ENCODE measurements at regions not wholly inside any gene's neighbourhood (a gene's known extent, or its start where the extent isn't known, plus 50 kb on each side); places are given as distances from the start of the nearest gene placed in this dataset.

DNA sequence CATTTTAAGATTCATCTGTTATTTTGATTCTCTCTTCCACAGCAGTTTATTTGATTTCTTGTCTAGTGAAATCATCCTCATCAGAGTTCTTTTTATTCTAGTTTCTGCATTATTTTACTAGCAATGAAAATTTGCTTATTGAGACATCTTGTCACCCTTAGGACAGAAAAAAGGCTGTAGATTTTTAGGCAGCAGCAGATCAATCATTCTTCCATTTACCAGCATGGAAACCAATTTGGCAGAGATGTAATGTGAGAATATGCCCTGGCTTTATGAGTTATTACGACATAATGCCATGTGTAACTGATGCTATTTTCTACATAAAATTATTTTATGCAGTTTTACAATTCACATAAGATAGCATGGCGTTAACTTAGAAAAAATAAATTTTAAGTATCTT lies 688.6 kb upstream of the SLC10A2 start:
- no peak overlapping the region for H2BK15ac ChIP-seq (ENCODE audit: low read length)
- H3K4me3 ChIP-seq (ENCODE audit: extremely low read depth in 1 of 4, insufficient read depth in 2 of 4, low read depth in 3 of 4, low read length in 4 of 4) = no peak overlapping the region
- no peaks in the 10 kb centered on the region for H4K20me1 ChIP-seq (replicated peaks in 1 of 2; ENCODE audit: control insufficient read depth in 1 of 2, insufficient read depth in 2 of 2, low read length in 2 of 2)
- H4K91ac ChIP-seq (replicated peaks; ENCODE audit: insufficient read length, low read length) = no peak overlapping the region
- ChIA-PET CTCF (ENCODE audit: partially characterized antibody) (interaction anchor here (1.9 kb wide), 1 partner anchor 18 kb away, joined by 11 read pairs; no protein-coding TSS in a partner anchor), POLR2A (ENCODE audit: partially characterized antibody) (no interaction called here)
- no peak for TF ChIP-seq EGR1 (IDR thresholded peaks at IDR 0.05; ENCODE audit: borderline replicate concordance, low read depth, low read length)
- no peak for TF ChIP-seq ASH2L (IDR thresholded peaks at IDR 0.05; ENCODE audit: low read length)
- no peak for TF ChIP-seq EP300 (IDR thresholded peaks at IDR 0.05; ENCODE audit: borderline replicate concordance in 1 of 2, low read depth in 2 of 2, low read length in 2 of 2)
- no peak for TF ChIP-seq RNF2 (IDR thresholded peaks at IDR 0.05; ENCODE audit: borderline replicate concordance, low read depth, low read length, missing control alignments, poor library complexity, severe bottlenecking)
- no peak for TF ChIP-seq SAP30 (IDR thresholded peaks at IDR 0.05; ENCODE audit: insufficient read depth, insufficient replicate concordance, low read length)
- 88% methylated on average over 2 of the region's 2 CpGs; no CpG with 5 or more reads in 1 of the 2 experiments for WGBS, 2 experiments (ENCODE audit: extremely low coverage in 1 of 2, insufficient coverage in 1 of 2, insufficient read length in 1 of 2, insufficient replicate concordance in 2 of 2, low coverage in 1 of 2, low lambda C conversion rate in 2 of 2, missing lambda C conversion rate in 1 of 2)
- no peak overlapping the region for H3K4me2 ChIP-seq (ENCODE audit: insufficient read depth in 1 of 2, low read depth in 2 of 2, low read length in 2 of 2)
- no peak overlapping the region for H2BK20ac ChIP-seq (ENCODE audit: low read length)
- H2BK120ac ChIP-seq (replicated peaks; ENCODE audit: low read depth, low read length) = no peak overlapping the region
- no peaks in the 10 kb centered on the region for H3K79me2 ChIP-seq (ENCODE audit: control insufficient read depth in 1 of 2, insufficient read depth in 2 of 2, low read length in 2 of 2)
- H2BK5ac ChIP-seq (ENCODE audit: low read depth, low read length) = no peak overlapping the region
- no peaks in the 10 kb centered on the region for H3K23me2 ChIP-seq (ENCODE audit: low read depth, low read length)
- no peak overlapping the region for H3K4ac ChIP-seq (replicated peaks; ENCODE audit: insufficient read length, low read depth, low read length)
- H3K4me1 ChIP-seq (replicated peaks in 1 of 4; ENCODE audit: control insufficient read depth in 3 of 4, insufficient read depth in 4 of 4, low read length in 3 of 4) = no peaks in the 10 kb centered on the region
- H3K9ac ChIP-seq (replicated peaks in 1 of 4; ENCODE audit: extremely low read depth in 1 of 4, low read depth in 3 of 4, low read length in 3 of 4) = no peak overlapping the region
- H3K27ac ChIP-seq (ENCODE audit: low read depth, low read length) = no peak overlapping the region
- H2AK5ac ChIP-seq (ENCODE audit: low read depth, low read length) = no peak overlapping the region
- H3K56ac ChIP-seq (replicated peaks; ENCODE audit: insufficient read length, low read depth, low read length) = no peak overlapping the region
- no peak overlapping the region for H4K8ac ChIP-seq (ENCODE audit: extremely low read depth, insufficient read depth, low read length)
- H3K79me1 ChIP-seq (ENCODE audit: low read depth, low read length) = no peaks in the 10 kb centered on the region
- H2AFZ ChIP-seq (ENCODE audit: low read length) = no peak overlapping the region
- no peak overlapping the region for H3K18ac ChIP-seq (ENCODE audit: extremely low read depth, low read length)
- no peaks in the 10 kb centered on the region for H3K36me3 ChIP-seq (ENCODE audit: control insufficient read depth in 2 of 4, insufficient read depth in 4 of 4, low read length in 3 of 4)
- FAIRE-seq (no peak), DNase-seq (ENCODE audit: low read depth in 1 of 2, low spot score in 2 of 2) (no peak)
- H3K14ac ChIP-seq (ENCODE audit: insufficient read length) = no peak overlapping the region
- H3K27me3 ChIP-seq (replicated peaks in 1 of 4; ENCODE audit: control insufficient read depth in 3 of 4, extremely low read depth in 1 of 4, insufficient read depth in 3 of 4, low read length in 3 of 4) = no peaks in the 10 kb centered on the region
- H3K23ac ChIP-seq (ENCODE audit: insufficient read length) = no peak overlapping the region
- H4K5ac ChIP-seq (ENCODE audit: insufficient read length, low read depth, low read length) = no peak overlapping the region
- no peak overlapping the region for H2BK12ac ChIP-seq (ENCODE audit: low read depth, low read length)
- no peaks in the 10 kb centered on the region for H3K9me3 ChIP-seq (ENCODE audit: insufficient read depth in 2 of 2, low read depth in 1 of 2, low read length in 1 of 2)
